Liver (tissue), 7 donors: ENCODE measurements at regions not wholly inside any gene's neighbourhood (a gene's known extent, or its start where the extent isn't known, plus 50 kb on each side); places are given as distances from the start of the nearest gene placed in this dataset.

Source experiments
- DNase-seq: peaks from one replicate; pipeline ENCODE4 v3.0.0-alpha.2; 2017; ENCODE audit warnings: low spot score
- H3K27ac ChIP-seq, 2 donors: one replicate each; pipeline ENCODE4 v1.7.0; 2013; ENCODE audit warnings: inconsistent platforms in 2 of 2, low read length in 2 of 2, control low read depth in 1 of 2, low read depth in 1 of 2, mild to moderate bottlenecking in 1 of 2
- H3K27me3 ChIP-seq, 4 donors: one replicate each; pipeline versions ENCODE4 v1.6.1 to v1.7.0; 2013; ENCODE audit warnings: low read length in 3 of 4, inconsistent platforms in 1 of 4, mild to moderate bottlenecking in 1 of 4, moderate library complexity in 1 of 4; ENCODE audit not compliant: control insufficient read depth in 4 of 4, insufficient read depth in 4 of 4
- H3K36me3 ChIP-seq, 4 donors: one replicate each; pipeline versions ENCODE4 v1.6.1 to v1.7.0; 2013; ENCODE audit warnings: low read length in 3 of 4, mild to moderate bottlenecking in 3 of 4, low read depth in 1 of 4, moderate library complexity in 1 of 4; ENCODE audit not compliant: control insufficient read depth in 4 of 4, insufficient read depth in 3 of 4
- H3K4me1 ChIP-seq, 4 donors: one replicate each; pipeline versions ENCODE4 v1.6.1 to v1.7.0; 2013; ENCODE audit warnings: low read length in 3 of 4, mild to moderate bottlenecking in 3 of 4, moderate library complexity in 1 of 4; ENCODE audit not compliant: control insufficient read depth in 4 of 4, insufficient read depth in 4 of 4
- H3K4me3 ChIP-seq, 3 donors: one replicate each; pipeline versions ENCODE4 v1.6.1 to v1.7.0; 2013; ENCODE audit warnings: low read length in 3 of 3, control low read depth in 1 of 3, low read depth in 1 of 3, mild to moderate bottlenecking in 1 of 3
- H3K9ac ChIP-seq, 2 donors: one replicate each; pipeline ENCODE4 v1.7.0; 2013; ENCODE audit warnings: low read length in 2 of 2, mild to moderate bottlenecking in 2 of 2, moderate library complexity in 2 of 2, control low read depth in 1 of 2, low read depth in 1 of 2
- H3K9me3 ChIP-seq, 4 donors: one replicate each; pipeline versions ENCODE4 v1.6.1 to v1.7.0; 2013; ENCODE audit warnings: low read length in 3 of 4; ENCODE audit not compliant: control insufficient read depth in 4 of 4
- EGR1 ChIP-seq, 2 donors: IDR thresholded peaks; 2 replicates each; pipeline ENCODE4 v1.6.1; 2016 to 2018; ENCODE audit warnings: antibody characterized with exemption in 2 of 2, low read depth in 2 of 2
- FOXA2 ChIP-seq: IDR thresholded peaks from 2 replicates; pipeline ENCODE4 v1.6.1; 2016; ENCODE audit warnings: antibody characterized with exemption
- HNF4A ChIP-seq, 2 donors: conservative IDR thresholded peaks; 2 replicates each; pipeline ENCODE4 v1.6.1; 2016; ENCODE audit warnings: antibody characterized with exemption in 2 of 2, mild to moderate bottlenecking in 2 of 2
- HNF4G ChIP-seq: IDR thresholded peaks from 2 replicates; pipeline ENCODE4 v1.6.1; 2016; ENCODE audit warnings: antibody characterized with exemption
- JUND ChIP-seq, 2 donors: IDR thresholded peaks; 2 replicates each; pipeline ENCODE4 v1.6.1; 2016; ENCODE audit warnings: antibody characterized with exemption in 2 of 2
- NR2F2 ChIP-seq: IDR thresholded peaks from 2 replicates; pipeline ENCODE4 v1.6.1; 2016; ENCODE audit warnings: antibody characterized with exemption
- RAD21 ChIP-seq, 2 donors: IDR thresholded peaks; 2 replicates each; pipeline ENCODE4 v1.6.1; 2016; ENCODE audit warnings: antibody characterized with exemption in 2 of 2, mild to moderate bottlenecking in 2 of 2
- SP1 ChIP-seq: IDR thresholded peaks from 2 replicates; pipeline ENCODE4 v1.6.1; 2018; ENCODE audit warnings: antibody characterized with exemption, mild to moderate bottlenecking
- WGBS: extraction: QIAGEN DNeasy Blood & Tissue Kit; methylation state at CpG from one replicate; pipeline ENCODE4 v1.1.7; 2013; 5-methylcytosine and 5-hydroxymethylcytosine counted together
- TF ChIP-seq, protein P1 (sequence below): IDR thresholded peaks from 2 replicates; pipeline ENCODE4 v1.6.1; 2016; ENCODE audit warnings: antibody characterized with exemption
- TF ChIP-seq, protein P2 (sequence below): IDR thresholded peaks from 2 replicates; pipeline ENCODE4 v1.6.1; 2016; ENCODE audit warnings: antibody characterized with exemption
- TF ChIP-seq, protein P3 (sequence below): IDR thresholded peaks from 2 replicates; pipeline ENCODE4 v1.6.1; 2016; ENCODE audit warnings: antibody characterized with exemption, mild to moderate bottlenecking
- TF ChIP-seq, protein P4 (sequence below): IDR thresholded peaks from 2 replicates; pipeline ENCODE4 v1.6.1; 2016; ENCODE audit warnings: antibody characterized with exemption
- donor health status: healthy.
- donor health status: healthy.
- donor health status: healthy.
- donor health status: healthy.

DNA sequence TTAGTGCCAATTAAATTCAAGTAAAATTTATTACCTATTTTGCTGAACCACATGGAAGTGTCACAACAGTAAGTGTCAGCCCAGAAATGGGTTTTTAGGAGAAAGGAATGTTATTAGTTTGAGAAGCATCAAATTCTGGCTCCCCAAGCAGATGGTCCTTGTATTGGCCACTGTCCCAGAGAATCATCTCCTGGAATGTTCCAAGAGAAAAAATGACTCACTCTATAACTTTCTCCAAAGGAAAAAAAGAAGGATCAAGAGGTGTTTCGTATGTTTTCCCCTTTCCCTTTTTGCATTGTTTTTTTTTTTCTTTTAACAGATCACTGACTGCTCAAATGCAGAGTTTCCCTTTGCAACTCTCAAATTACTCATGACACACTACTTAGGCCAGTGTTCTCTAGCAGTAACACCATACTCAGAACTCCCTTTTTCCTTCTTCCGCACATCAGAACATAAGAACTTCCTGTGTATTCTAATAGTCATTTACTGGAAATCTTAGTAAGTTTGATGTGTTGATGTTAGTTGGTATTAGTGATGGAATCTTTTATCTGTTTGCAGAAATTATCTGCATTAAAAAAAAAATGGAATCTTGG lies 390.3 kb downstream of the GPD2 start:
- 83% methylated on average over 2 of the region's 2 CpGs for WGBS
- TF ChIP-seq HNF4A (conservative IDR thresholded peaks at IDR 0.05) (no peak), SP1 (no peak), JUND (IDR thresholded peaks at IDR 0.05) (no peak), EGR1 (IDR thresholded peaks at IDR 0.05; ENCODE audit: low read depth in 2 of 2) (no peak), NR2F2 (no peak)
- TF ChIP-seq, protein P1, sequence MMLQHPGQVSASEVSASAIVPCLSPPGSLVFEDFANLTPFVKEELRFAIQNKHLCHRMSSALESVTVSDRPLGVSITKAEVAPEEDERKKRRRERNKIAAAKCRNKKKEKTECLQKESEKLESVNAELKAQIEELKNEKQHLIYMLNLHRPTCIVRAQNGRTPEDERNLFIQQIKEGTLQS = no peak

DNA sequence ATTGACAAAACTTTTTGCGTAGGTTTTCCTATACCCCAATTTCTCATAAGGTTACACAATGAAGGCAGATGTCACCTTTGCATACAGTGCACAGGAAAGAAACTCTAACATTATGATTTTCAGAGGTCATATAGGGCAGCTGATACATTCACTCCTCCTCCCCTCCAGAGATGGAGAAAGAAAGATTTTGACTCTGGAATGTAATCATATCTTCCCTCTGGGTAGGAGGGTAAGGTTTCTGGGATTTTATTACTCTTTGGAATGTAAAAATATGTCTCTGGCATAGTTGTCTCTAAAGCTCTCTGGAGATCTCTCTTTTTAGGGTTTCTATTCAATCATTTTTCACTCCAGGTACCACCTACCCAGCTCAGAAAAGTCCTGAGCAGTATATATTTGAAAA lies 398.3 kb downstream of the GPD2 start:
- H3K27me3 ChIP-seq = no peaks in the 10 kb centered on the region
- TF ChIP-seq, protein P2, sequence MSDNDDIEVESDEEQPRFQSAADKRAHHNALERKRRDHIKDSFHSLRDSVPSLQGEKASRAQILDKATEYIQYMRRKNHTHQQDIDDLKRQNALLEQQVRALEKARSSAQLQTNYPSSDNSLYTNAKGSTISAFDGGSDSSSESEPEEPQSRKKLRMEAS = no peak
- TF ChIP-seq HNF4G = no peak
- TF ChIP-seq, protein P3, sequence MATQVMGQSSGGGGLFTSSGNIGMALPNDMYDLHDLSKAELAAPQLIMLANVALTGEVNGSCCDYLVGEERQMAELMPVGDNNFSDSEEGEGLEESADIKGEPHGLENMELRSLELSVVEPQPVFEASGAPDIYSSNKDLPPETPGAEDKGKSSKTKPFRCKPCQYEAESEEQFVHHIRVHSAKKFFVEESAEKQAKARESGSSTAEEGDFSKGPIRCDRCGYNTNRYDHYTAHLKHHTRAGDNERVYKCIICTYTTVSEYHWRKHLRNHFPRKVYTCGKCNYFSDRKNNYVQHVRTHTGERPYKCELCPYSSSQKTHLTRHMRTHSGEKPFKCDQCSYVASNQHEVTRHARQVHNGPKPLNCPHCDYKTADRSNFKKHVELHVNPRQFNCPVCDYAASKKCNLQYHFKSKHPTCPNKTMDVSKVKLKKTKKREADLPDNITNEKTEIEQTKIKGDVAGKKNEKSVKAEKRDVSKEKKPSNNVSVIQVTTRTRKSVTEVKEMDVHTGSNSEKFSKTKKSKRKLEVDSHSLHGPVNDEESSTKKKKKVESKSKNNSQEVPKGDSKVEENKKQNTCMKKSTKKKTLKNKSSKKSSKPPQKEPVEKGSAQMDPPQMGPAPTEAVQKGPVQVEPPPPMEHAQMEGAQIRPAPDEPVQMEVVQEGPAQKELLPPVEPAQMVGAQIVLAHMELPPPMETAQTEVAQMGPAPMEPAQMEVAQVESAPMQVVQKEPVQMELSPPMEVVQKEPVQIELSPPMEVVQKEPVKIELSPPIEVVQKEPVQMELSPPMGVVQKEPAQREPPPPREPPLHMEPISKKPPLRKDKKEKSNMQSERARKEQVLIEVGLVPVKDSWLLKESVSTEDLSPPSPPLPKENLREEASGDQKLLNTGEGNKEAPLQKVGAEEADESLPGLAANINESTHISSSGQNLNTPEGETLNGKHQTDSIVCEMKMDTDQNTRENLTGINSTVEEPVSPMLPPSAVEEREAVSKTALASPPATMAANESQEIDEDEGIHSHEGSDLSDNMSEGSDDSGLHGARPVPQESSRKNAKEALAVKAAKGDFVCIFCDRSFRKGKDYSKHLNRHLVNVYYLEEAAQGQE = no peak
- no peak for TF ChIP-seq EGR1 (IDR thresholded peaks at IDR 0.05; ENCODE audit: low read depth in 2 of 2)
- no peak for TF ChIP-seq NR2F2
- TF ChIP-seq FOXA2 = no peak
- TF ChIP-seq RAD21 (IDR thresholded peaks at IDR 0.05) = no peak
- TF ChIP-seq, protein P4, sequence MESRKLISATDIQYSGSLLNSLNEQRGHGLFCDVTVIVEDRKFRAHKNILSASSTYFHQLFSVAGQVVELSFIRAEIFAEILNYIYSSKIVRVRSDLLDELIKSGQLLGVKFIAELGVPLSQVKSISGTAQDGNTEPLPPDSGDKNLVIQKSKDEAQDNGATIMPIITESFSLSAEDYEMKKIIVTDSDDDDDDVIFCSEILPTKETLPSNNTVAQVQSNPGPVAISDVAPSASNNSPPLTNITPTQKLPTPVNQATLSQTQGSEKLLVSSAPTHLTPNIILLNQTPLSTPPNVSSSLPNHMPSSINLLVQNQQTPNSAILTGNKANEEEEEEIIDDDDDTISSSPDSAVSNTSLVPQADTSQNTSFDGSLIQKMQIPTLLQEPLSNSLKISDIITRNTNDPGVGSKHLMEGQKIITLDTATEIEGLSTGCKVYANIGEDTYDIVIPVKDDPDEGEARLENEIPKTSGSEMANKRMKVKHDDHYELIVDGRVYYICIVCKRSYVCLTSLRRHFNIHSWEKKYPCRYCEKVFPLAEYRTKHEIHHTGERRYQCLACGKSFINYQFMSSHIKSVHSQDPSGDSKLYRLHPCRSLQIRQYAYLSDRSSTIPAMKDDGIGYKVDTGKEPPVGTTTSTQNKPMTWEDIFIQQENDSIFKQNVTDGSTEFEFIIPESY = no peak
- H3K36me3 ChIP-seq = no peaks in the 10 kb centered on the region
- no peak for DNase-seq
- no peaks in the 10 kb centered on the region for H3K9me3 ChIP-seq
- no peak overlapping the region for H3K4me3 ChIP-seq
- no peak overlapping the region for H3K9ac ChIP-seq
- no peak overlapping the region for H3K27ac ChIP-seq
- WGBS = 96% methylated on average over 1 of the region's 1 CpG
- H3K4me1 ChIP-seq = no peaks in the 10 kb centered on the region

More for the DNA sequence above, 390.3 kb downstream of the GPD2 start:
- Histone ChIP-seq H3K27me3 (no peaks in the 10 kb centered on the region), H3K27ac (no peak overlapping the region), H3K4me1 (no peaks in the 10 kb centered on the region), H3K9ac (no peak overlapping the region), H3K4me3 (no peak overlapping the region), H3K9me3 (no peaks in the 10 kb centered on the region), H3K36me3 (no peaks in the 10 kb centered on the region)
- DNase-seq = no peak
